Stimulated activated naive B cell treated with anti-CD40 and anti-IgM and Interleukin-4, amounts not matched to agents 10 μg/mL and 1 μg/mL and 100 μg/mL, for 72 hours (primary cell): ENCODE measurements at regions not wholly inside any gene's neighbourhood (a gene's known extent, or its start where the extent isn't known, plus 50 kb on each side); places are given as distances from the start of the nearest gene placed in this dataset.
"Not testable (repeated sequence)": the region's sequence is repeated elsewhere in the genome, so short reads cannot be mapped to it uniquely, and the experiment has no call there.

Experiments
- ATAC-seq, 2 donors: fragments of 150-1000 bp; cut with Tn5 transposase; replicated peaks; 2 replicates each; pipeline ENCODE4 v1.10.0; 2021; ENCODE audit warnings: moderate library complexity in 1 of 2
- DNase-seq: peaks from one replicate; pipeline ENCODE4 v3.0.0; 2021
- H3K27ac Mint-ChIP-seq: one replicate; pipeline ENCODE4 v1.8.0; 2022; ENCODE audit warnings: mild to moderate bottlenecking, mixed read lengths
- H3K27me3 Mint-ChIP-seq, 2 donors: one replicate each; pipeline ENCODE4 v1.8.0; 2022; ENCODE audit warnings: mixed read lengths in 2 of 2
- H3K36me3 Mint-ChIP-seq, 2 donors: one replicate each; pipeline ENCODE4 v1.8.0; 2022; ENCODE audit warnings: mixed read lengths in 2 of 2, mild to moderate bottlenecking in 1 of 2
- H3K4me1 Mint-ChIP-seq, 2 donors: one replicate each; pipeline ENCODE4 v1.8.0; 2022; ENCODE audit warnings: mixed read lengths in 2 of 2, mild to moderate bottlenecking in 1 of 2
- H3K4me3 Mint-ChIP-seq, 2 donors: one replicate each; pipeline ENCODE4 v1.8.0; 2022; ENCODE audit warnings: mild to moderate bottlenecking in 2 of 2, mixed read lengths in 2 of 2, moderate library complexity in 1 of 2
- H3K9me3 Mint-ChIP-seq, 2 donors: one replicate each; pipeline ENCODE4 v1.8.0; 2022; ENCODE audit warnings: mixed read lengths in 2 of 2, mild to moderate bottlenecking in 1 of 2

- H3K9me3 Mint-ChIP-seq: no peaks in the 10 kb centered on the region
- no peaks in the 10 kb centered on the region for H3K27me3 Mint-ChIP-seq
- H3K27ac Mint-ChIP-seq: no peak overlapping the region
- DNase-seq (no peak), ATAC-seq (no peak)
- H3K36me3 Mint-ChIP-seq: no peaks in the 10 kb centered on the region
- H3K4me1 Mint-ChIP-seq: no peaks in the 10 kb centered on the region
- no peak overlapping the region for H3K4me3 Mint-ChIP-seq
Observed at GRCh38 chr15:91625506-91625905, 228.0 kb upstream of the SLCO3A1 start.

- Mint-ChIP-seq H3K27me3 (no peaks in the 10 kb centered on the region), H3K4me3 (no peak overlapping the region), H3K9me3 (no peaks in the 10 kb centered on the region), H3K4me1 (no peaks in the 10 kb centered on the region), H3K36me3 (no peaks in the 10 kb centered on the region), H3K27ac (no peak overlapping the region)
- no peak for DNase-seq
- no peak for ATAC-seq
Observed at GRCh38 chr15:91627473-91628278, 225.8 kb upstream of the SLCO3A1 start.

GRCh38 chr15:91630090-91630489 is 223.4 kb upstream of the SLCO3A1 start:
- Mint-ChIP-seq H3K4me1 (no peaks in the 10 kb centered on the region), H3K36me3 (no peaks in the 10 kb centered on the region), H3K27me3 (no peaks in the 10 kb centered on the region), H3K27ac (no peak overlapping the region), H3K9me3 (peaks cover 0 to 3% of the 10 kb centered on the region in 2 donors), H3K4me3 (no peak overlapping the region)
- DNase-seq: no peak
- ATAC-seq: no peak

GRCh38 chr15:91632176-91632575 is 221.3 kb upstream of the SLCO3A1 start:
- peaks cover 2 to 3% of the 10 kb centered on the region in 2 donors for H3K9me3 Mint-ChIP-seq
- H3K27me3 Mint-ChIP-seq: no peaks in the 10 kb centered on the region
- DNase-seq (no peak), ATAC-seq (no peak)
- H3K4me1 Mint-ChIP-seq: no peaks in the 10 kb centered on the region
- H3K27ac Mint-ChIP-seq: peak overlapping the region; percentile 39
- H3K4me3 Mint-ChIP-seq: no peak overlapping the region
- no peaks in the 10 kb centered on the region for H3K36me3 Mint-ChIP-seq

GRCh38 chr15:91632981-91633380 is 220.5 kb upstream of the SLCO3A1 start:
- DNase-seq: no peak
- Mint-ChIP-seq H3K4me3 (no peak overlapping the region), H3K4me1 (no peaks in the 10 kb centered on the region), H3K9me3 (peaks cover 4 to 6% of the 10 kb centered on the region in 2 donors), H3K27me3 (no peaks in the 10 kb centered on the region), H3K36me3 (no peaks in the 10 kb centered on the region), H3K27ac (no peak overlapping the region)
- ATAC-seq: peak in 1 of 2 donors; percentile 21

GRCh38 chr15:91634179-91634578 is 219.3 kb upstream of the SLCO3A1 start:
- Mint-ChIP-seq H3K4me3 (no peak overlapping the region), H3K27ac (no peak overlapping the region), H3K9me3 (peaks cover 6 to 7% of the 10 kb centered on the region in 2 donors), H3K36me3 (no peaks in the 10 kb centered on the region), H3K27me3 (no peaks in the 10 kb centered on the region), H3K4me1 (no peaks in the 10 kb centered on the region)
- ATAC-seq (no peak), DNase-seq (no peak)

- H3K27ac Mint-ChIP-seq: no peak overlapping the region
- no peak overlapping the region for H3K4me3 Mint-ChIP-seq
- H3K27me3 Mint-ChIP-seq: no peaks in the 10 kb centered on the region
- peaks cover 7% of the 10 kb centered on the region in 2 donors for H3K9me3 Mint-ChIP-seq
- DNase-seq (no peak), ATAC-seq (no peak)
- no peaks in the 10 kb centered on the region for H3K36me3 Mint-ChIP-seq
- H3K4me1 Mint-ChIP-seq: no peaks in the 10 kb centered on the region
Observed at GRCh38 chr15:91635080-91635479, 218.4 kb upstream of the SLCO3A1 start.

- Mint-ChIP-seq H3K4me3 (no peak overlapping the region), H3K36me3 (no peaks in the 10 kb centered on the region), H3K9me3 (peaks cover 7 to 9% of the 10 kb centered on the region in 2 donors), H3K4me1 (no peaks in the 10 kb centered on the region), H3K27me3 (no peaks in the 10 kb centered on the region), H3K27ac (no peak overlapping the region)
- ATAC-seq: no peak
- DNase-seq: no peak
Observed at GRCh38 chr15:91635641-91636040, 217.9 kb upstream of the SLCO3A1 start.

GRCh38 chr15:91649016-91649415 is 204.5 kb upstream of the SLCO3A1 start:
- no peaks in the 10 kb centered on the region for H3K36me3 Mint-ChIP-seq
- H3K4me1 Mint-ChIP-seq: no peaks in the 10 kb centered on the region
- H3K27ac Mint-ChIP-seq: no peak overlapping the region
- H3K27me3 Mint-ChIP-seq: peaks cover 4 to 5% of the 10 kb centered on the region in 2 donors
- no peak overlapping the region for H3K4me3 Mint-ChIP-seq
- no peak for ATAC-seq
- H3K9me3 Mint-ChIP-seq: no peaks in the 10 kb centered on the region
- DNase-seq: no peak

GRCh38 chr15:91649831-91650321 is 203.6 kb upstream of the SLCO3A1 start:
- no peak for ATAC-seq
- no peaks in the 10 kb centered on the region for H3K4me1 Mint-ChIP-seq
- DNase-seq: no peak
- H3K27me3 Mint-ChIP-seq: peaks cover 4 to 5% of the 10 kb centered on the region in 2 donors
- H3K9me3 Mint-ChIP-seq: no peaks in the 10 kb centered on the region
- H3K36me3 Mint-ChIP-seq: no peaks in the 10 kb centered on the region
- no peak overlapping the region for H3K4me3 Mint-ChIP-seq
- H3K27ac Mint-ChIP-seq: no peak overlapping the region

GRCh38 chr15:91651251-91651650 is 202.3 kb upstream of the SLCO3A1 start:
- H3K36me3 Mint-ChIP-seq: no peaks in the 10 kb centered on the region
- no peaks in the 10 kb centered on the region for H3K4me1 Mint-ChIP-seq
- DNase-seq (no peak), ATAC-seq (no peak)
- peaks cover 3 to 6% of the 10 kb centered on the region in 2 donors for H3K9me3 Mint-ChIP-seq
- H3K4me3 Mint-ChIP-seq: no peak overlapping the region
- no peak overlapping the region for H3K27ac Mint-ChIP-seq
- H3K27me3 Mint-ChIP-seq: peaks cover 9 to 11% of the 10 kb centered on the region in 2 donors

GRCh38 chr15:91652610-91653207 is 200.8 kb upstream of the SLCO3A1 start:
- Mint-ChIP-seq H3K36me3 (no peaks in the 10 kb centered on the region), H3K9me3 (peaks cover 3 to 6% of the 10 kb centered on the region in 2 donors), H3K27me3 (peaks cover 9 to 11% of the 10 kb centered on the region in 2 donors), H3K4me1 (no peaks in the 10 kb centered on the region), H3K4me3 (no peak overlapping the region), H3K27ac (no peak overlapping the region)
- ATAC-seq (no peak), DNase-seq (no peak)

- H3K9me3 Mint-ChIP-seq, H3K27ac Mint-ChIP-seq, H3K36me3 Mint-ChIP-seq, H3K4me1 Mint-ChIP-seq, ATAC-seq, DNase-seq, H3K4me3 Mint-ChIP-seq: not testable (repeated sequence)
- H3K27me3 Mint-ChIP-seq: peaks cover 11 to 14% of the 10 kb centered on the region in 2 donors
Observed at GRCh38 chr15:91655563-91656290, 197.8 kb upstream of the SLCO3A1 start.

- Mint-ChIP-seq H3K4me3 (no peak overlapping the region), H3K9me3 (peaks cover 1 to 4% of the 10 kb centered on the region in 2 donors), H3K27me3 (peaks cover 3 to 13% of the 10 kb centered on the region in 2 donors), H3K36me3 (no peaks in the 10 kb centered on the region), H3K4me1 (no peaks in the 10 kb centered on the region), H3K27ac (no peak overlapping the region)
- ATAC-seq (no peak), DNase-seq (no peak)
Observed at GRCh38 chr15:91660174-91660649, 193.3 kb upstream of the SLCO3A1 start.
